ENCODE measurements at regions not wholly inside any gene's neighbourhood (a gene's known extent, or its start where the extent isn't known, plus 50 kb on each side); places are given as distances from the start of the nearest gene placed in this dataset.
"Not testable (repeated sequence)": the region's sequence is repeated elsewhere in the genome, so short reads cannot be mapped to it uniquely, and the experiment has no call there.

DNA sequence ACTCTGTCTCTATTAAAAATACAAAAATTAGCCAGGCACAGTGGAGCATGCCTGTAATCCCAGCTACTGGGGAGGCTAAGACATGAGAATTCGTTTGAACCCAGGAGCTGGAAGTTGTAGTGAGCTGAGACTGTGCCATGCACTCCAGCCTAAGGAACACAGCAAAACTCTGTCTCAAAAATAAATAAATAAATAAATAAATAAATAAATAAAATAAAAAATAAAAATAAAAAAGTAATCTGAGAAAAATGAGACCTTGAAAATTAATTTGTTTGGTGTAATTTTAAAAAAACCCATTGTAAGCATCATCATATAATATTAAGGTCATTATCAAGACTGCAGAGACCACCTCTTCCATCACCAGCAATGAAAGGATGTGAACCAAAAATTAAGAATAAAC is 997.1 kb downstream of the CDH18 start:
- no peak for DNase-seq

DNA sequence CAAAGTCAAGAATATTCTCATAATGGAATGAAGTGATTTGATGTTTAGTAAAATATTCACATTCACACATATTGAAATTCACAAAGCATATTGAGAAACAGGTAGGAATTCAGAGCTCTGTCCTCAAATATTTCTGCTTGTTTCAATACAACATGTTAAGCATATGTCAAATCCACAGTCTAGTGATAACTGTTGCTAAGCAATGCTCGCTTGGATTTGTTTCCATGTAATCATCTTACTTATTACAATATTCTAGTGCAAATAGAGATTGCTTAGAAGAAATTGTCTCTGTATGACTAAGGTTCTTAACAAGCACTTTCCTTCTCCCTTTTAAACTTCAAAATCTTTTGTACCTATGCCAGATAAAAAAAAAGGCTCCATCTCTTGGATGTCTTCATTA is 995.7 kb downstream of the CDH18 start:
- no peak for DNase-seq

DNA sequence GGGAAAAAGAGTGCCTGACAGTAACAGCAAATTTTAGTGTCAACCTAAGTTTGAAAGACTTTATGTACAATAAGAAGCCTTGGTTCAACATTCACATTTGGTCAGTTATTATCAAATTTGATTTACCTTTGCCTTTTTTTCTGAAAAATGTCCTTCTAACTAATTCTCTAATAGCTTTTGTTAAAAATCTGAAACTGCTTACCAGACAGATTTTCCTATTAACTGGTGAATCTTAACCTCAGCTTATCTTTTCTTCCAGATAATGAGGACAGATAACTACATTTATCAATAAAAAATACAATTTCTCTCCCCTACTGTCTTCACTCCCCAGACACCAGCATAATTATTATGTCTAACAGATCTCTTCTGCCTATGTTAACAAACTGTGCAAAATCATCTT is 988.5 kb downstream of the CDH18 start:
- DNase-seq: no peak

DNA sequence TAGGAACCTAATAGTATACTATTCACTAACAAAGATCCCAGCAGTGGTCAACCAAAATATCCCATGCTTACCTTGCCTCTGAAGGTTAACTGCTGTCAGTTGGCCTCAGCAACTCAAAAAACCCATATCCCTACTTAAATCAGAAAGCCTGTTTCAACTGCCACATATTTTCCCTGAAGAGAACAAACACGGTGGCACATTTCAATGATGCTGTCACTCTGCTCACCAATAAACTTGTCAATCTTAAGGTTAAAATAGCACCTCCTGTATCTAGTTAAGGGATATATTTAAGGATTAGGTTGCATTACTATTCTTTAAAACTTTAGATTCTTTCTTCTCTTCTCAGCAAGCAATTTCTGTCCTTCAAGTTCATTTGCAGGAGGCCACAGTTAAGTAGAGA is 986.9 kb downstream of the CDH18 start:
- no peak for DNase-seq

DNA sequence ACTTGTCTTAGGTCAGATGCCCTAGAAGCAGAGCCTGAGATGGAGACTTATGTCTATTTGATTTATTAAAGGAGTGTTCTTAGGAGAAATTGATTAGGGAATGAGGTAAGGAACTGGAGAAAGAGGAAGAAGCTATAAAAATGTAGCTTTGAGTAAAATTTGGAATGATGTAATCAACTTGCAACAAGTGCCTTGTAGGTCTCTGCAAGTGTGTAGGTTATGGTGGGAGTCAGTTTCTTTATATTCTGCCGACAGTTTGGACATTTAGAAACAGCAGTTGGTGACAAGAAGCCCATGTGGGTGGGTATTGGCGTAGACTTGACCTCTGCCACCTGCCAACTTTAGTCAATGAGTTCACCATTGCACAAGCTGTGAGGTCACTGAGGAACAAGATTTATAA is 986.5 kb downstream of the CDH18 start:
- no peak for DNase-seq

DNA sequence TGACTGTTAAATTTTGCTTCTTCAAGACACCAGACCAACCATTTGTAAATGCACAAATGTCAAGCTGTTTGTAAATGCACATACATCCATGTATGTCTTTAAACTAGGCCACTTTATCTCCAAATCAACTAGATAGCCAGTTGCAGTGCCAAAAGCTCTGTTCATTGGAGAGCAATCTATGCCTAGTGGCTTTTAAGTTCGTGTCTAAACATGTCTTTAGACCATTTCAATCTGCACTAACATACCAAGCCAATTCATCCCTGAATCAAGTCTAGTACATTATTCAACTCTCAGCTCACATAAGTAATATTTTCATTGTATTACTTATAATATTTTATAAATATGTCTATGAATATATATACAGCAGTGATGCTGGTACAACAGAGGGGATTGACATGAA is 985.9 kb downstream of the CDH18 start:
- no peak for DNase-seq

DNA sequence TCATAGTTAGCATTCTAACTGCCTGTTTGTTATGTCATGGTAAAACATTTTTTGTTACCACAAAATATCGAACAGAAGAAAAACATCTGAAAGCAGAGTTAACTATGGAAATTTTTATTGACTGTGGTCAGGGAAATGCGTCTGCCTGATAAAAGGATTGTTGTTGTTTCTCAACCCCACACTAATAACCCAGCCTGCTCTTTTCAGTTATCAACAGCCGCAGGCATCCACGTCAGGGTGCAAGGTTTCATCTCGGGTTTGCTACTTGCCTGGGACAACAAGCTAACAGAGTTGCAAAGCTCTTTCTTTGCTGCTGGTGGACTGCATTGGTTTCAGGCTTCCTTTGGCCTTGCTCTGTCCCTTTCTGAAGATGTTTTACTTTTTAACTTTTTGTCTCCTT is 969.2 kb downstream of the CDH18 start:
- DNase-seq: no peak

DNA sequence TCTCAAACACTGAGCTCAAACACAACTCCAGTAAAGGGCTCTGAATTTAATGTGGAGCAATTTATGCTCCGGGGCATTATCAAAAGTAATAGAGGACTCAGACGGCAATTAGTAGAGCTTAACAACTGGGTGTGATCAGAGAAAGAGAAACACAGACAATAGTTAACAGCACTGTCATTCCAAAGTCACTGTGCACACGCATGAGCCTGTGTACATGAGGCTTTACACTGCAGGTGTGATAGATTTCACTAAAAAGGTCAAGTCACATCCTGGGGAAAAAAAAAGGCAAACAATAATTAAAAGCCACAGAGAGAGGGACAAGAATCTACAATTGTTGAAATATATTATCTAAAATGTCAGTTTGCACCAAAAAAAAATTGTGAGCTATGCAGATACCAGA is 956.5 kb downstream of the CDH18 start:
- no peak for DNase-seq

DNA sequence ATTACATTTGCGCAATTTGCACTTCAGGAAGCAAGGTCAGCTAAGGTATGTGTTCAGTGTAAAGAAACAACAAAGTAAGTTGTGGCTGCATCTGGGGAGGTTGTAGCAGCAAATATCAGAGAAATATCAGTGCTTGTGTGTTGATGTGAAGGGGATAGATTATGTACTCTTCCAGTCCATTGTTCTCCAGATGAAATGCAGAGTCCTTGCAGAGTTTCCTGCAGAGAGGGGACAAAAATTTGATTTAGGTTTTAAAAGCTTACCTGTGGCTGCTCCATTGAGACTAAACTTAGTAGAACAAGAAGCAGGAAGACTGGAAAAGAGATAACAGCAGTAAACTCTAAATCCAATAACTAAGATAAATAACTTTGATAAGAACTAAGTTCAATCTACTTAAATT is 952.2 kb downstream of the CDH18 start:
- DNase-seq: no peak

DNA sequence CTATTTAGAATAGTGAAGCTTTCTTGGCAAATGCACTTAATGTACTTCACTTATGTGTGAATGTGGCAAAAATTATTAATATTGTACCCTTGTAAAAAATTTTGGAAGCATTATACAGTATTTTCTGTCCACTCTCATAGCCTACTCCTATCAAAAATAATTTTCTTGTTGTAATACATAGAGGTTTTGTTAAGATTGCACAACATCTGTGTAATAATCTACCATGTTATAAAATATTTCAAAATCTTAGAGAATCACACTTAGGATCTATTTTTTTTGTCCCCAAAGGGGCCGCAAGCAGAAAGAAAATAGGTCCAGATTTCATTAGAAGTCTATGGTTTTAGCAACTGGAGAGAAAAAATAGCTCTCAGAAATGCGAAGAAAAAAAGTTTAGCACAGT is 945.9 kb downstream of the CDH18 start:
- no peak for DNase-seq

DNA sequence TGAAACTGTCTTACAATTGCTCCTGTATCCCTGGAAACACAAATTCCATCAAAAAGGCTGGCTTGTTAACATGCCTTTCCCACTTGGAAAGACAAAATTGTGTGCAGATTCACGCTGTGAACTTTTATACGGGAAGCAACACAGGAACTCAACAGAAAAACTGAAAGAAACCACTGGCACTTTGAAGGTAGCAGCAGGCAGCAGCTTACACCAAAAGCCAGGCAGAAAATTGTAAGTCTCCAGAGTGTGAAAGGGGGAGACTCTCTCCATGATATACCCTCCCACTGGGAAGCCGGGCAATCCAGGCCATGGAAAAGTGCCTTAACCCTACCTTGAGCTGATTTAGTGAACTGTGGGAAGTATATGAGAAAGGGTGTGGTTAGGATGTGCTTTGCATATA is 943.7 kb downstream of the CDH18 start:
- no peak for DNase-seq

DNA sequence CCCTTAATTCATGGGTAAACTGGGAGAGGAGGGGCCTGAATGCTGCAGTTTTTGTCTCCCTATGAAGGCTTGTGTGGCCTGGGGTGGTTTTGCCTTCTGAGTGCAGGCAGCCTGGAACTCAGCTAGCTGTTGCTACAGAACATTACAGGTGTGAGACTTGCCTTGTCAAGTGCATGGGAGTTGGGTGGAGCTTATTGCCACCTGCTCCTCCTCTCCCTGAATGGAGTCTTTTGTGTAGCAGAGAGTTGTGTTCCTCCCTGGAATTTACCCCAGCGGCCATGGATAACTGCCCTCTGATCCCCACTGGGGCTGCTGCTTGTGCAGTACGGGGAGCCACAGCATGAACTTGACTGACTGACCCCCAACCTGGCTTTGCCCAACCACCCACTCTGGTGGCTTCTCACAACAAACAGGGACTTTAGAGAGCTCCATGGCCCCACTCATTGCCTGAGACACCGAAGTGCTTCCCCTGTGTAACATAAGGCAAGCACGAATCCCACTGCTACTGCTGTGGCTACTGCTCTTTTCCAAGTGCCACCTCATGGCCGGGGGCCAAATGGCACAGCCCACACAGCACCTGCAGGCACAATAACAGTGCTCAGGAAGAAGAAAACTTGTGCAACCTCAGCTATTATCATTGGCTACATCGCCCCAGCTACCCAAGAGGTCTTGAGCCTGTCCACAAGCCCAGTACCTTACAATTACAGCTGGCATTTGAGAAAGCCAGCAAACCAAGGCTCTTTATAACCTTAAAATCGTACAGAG is 942.9 kb downstream of the CDH18 start:
- DNase-seq: no peak

DNA sequence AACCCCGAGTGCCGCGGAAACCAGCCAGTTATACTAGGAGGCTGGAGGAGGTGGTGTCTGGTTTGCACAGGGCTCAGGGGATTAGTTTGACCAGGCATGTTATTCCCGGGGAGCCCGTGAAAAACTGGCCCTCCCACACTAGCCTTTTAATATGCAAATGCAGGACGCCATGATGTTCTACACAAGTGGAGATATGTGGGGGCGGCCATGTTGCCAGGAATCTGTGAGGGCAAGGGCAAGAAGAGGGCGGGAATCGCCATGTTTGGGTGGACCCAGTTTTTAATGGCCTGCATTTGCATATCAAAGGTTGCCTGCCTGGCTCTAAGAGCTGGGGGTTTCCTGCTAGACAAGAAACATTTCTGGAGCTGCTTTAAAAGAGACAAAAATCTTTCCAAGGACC is 940.7 kb downstream of the CDH18 start:
- DNase-seq: no peak

DNA sequence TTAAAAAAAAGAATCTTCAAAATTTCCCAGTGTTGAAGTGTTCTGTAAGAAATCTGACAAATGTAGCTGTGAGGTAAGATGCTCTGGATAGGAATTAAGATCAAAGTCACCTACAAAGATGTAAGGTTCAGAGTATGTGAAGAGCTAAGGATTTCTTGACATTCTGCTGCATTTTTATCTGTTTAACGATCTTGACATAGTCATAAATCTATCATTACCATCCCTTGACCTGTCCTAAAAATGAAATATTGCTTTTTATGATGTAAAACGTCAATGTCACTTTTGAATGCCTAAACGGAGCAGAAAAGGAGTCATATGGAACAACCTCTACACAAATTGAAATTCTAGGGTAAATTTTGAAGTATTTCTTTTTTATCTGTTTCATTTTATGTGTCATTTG is 939.3 kb downstream of the CDH18 start:
- no peak for DNase-seq

DNA sequence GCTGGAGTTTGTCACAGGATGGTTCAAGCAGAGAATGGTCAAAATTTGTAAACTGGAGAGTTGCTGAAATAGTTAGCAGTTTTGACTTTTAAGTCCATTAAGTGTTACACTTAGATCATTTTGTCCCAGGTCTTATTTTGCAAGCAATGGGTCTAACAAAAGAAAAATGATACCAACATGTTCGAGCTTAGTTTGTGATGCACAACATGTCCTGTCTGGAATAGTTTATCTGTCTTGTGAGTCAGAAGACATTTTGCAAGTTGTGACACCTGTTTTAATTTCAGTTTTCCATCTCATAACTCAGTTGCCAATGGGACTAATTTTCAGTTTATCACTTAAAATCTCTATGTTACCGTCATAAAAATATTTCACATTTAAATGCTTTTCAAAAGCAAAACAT is 929.8 kb downstream of the CDH18 start:
- no peak for DNase-seq

DNA sequence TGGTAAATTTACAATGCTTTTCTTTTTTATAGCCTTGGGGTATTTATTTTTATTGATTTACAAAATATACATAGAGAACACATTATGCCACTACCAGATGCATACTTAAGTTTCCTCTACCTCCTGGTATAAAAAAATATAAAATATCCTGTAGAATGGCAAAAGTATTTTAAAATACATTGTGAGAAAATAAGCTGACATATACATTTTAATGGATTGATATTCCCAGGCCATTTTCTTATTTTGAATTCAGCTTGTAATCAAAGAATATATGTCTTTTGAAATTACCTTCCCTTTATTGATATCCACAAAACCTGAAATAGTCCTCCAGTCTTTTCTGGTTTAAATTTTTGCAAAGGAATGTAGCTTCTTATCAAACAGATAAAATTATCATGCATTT is 923.9 kb downstream of the CDH18 start:
- no peak for DNase-seq

DNA sequence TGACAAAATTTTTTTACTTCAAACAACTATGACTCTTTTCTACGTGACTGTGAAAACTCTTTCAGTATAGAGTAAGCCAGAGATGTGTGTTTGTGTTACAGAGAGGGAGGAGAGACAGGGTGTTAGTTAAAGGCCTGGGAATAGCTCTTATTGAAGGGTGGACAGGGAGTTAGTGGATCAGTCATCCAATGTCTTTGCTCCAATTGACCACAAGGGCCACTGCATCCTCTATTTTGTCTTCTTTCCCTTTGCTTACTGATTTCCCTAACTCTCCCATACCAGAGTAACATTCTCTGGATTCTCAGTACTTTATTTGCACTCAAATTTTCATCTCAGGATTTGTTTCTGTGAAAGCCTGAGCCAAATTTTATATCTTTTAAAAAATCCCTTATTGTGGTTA is 920.3 kb downstream of the CDH18 start:
- DNase-seq: no peak

DNA sequence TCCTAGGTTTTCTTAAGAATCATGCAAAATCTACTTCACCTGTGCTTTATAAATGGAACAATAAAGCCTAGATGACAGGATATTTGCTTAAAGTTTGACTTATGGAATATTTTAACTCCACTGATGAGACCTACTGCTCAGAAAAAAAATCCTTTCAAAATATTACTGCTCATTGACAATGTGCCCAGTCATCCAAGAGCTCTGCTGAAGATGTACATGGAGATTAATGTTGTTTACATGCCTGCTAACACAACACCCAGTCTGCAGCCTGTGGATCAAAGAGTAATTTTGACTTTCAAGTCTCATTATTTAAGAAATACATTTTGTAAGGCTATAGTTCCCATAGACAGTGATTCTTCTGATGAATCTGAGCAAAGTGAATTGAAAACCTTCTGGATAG is 889.6 kb downstream of the CDH18 start:
- no peak for DNase-seq

DNA sequence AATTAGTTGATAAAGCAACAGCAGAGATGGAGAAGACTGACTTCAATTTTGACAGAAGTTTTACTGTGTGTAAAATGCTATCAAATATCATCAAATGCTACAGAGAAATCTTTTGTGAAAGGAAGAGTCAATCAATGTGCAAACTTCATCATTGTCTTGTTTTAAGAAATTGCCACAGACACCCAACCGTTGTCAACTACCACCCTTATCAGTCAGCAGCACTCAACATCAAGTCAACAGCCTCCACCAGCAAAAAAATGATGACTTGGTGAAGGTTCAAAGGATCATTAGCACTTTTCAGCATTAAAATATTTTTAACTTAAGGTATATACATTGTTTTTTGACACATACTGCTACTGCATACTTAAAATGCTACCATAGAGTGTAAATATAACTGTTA is 888.8 kb downstream of the CDH18 start:
- DNase-seq: no peak

DNA sequence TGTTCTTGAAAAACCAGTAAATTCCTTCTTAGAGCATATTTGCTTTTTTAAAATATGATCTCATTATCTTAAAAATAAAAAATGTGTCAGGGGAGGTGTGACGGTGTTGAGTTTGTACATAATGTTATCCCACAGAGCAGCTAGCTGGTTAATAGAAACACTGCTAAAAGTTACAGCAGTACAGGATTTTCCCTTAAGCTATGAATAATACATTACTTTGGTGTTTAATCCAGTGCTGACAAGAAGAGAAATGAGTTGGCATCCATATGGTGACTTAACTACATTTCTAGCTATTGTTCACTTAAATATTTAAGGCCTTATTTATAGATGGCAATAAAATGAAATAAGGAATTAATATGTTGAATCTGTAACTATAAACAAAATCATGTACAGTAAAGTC is 883.1 kb downstream of the CDH18 start:
- no peak for DNase-seq

DNA sequence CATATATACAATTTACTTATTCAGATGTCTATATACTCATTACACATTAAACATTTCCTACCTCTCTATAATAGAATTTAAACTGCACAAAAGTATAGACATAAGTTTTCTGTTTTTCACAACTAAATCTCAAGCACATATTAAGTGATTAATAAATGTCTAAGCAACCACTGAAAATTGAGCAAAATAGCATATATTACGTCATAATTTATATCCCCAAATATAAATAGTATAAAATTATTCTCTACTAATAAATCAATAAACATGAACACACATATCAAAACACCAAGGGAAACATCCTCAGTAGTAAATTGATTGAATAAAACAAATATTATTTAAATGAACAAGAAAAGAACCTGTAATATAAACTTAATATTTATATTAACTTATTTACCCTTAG is 865.1 kb downstream of the CDH18 start:
- no peak for DNase-seq

DNA sequence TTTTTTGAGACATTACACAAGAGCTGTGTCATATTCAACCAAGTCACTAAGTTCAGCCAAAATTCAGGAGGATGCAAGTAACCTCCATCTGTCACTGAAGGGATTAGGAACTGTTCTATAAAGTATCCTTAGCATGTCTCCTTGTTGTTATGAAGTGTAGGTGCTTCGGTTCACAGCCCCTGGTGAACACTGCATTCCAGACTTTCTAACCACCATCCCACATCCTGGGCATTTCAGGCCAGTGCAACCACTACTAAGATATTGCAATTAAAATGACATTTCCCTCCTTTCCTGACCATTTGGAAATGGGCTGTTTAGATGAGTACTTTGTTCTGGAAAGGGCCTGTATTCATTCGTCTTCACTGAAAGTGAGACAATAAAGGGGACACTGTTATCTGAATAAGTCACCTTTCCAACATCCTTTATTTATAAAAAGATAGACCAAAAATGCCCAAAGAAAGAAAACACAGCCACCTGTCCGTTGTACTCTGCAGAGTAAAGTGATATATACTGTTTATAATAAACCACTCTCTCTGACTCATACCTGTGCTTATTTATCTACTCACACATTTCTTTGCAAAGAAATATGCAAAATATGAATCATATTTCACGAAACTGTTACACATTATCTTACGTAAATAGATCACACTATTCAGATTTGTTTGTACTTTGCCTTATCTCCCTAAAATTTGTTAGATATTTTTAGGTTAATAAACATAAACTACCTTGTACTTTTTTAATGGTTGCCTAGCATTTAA is 861.9 kb downstream of the CDH18 start:
- DNase-seq: no peak

DNA sequence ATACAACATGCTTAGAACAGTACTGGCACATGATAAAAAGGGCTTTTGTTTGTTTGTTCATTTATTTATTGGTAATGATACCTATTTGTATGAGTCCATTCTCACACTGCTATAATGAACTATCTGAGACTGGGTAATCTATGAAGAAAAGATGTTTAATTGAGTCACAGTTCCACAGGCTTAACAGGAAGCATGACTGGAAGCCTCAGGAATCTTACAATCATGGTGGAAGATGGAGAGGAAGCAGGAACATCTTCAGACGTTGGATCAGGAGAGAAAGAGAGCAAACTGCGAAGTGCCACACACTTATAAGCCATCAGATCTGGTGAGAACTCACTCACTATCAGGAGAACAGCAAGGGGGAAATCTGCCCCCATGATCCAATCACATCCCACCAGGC is 847.7 kb downstream of the CDH18 start:
- no peak for DNase-seq

DNA sequence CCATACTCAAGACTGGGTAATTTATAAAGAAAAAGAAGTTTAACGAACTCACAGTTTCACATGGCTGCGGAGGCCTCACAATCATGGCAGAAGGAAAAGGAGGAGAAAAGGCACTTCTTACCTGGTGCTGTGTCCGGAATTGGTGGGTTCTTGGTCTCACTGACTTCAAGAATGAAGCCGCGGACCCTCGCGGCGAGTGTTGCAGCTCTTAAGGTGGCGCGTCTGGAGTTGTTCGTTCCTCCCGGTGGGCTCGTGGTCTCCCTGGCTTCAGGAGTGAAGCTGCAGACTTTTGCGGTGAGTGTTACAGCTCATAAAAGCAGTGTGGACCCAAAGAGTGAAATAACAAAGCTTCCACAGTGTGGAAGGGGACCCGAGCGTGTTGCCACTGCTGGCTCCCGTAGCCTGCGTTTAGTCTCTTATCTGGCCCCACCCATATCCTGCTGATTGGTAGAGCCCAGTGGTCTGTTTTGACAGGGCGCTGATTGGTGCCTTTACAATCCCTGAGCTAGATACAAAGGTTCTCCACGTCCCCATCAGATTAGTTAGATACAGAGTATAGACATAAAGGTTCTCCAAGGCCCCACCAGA is 846.0 kb downstream of the CDH18 start:
- DNase-seq: not testable (repeated sequence)
